ENCODE measurements at regions not wholly inside any gene's neighbourhood (a gene's known extent, or its start where the extent isn't known, plus 50 kb on each side); places are given as distances from the start of the nearest gene placed in this dataset.

- TF ChIP-seq CTCF (IDR thresholded peaks at IDR 0.05) (no peak), POLR2A (IDR thresholded peaks at IDR 0.05) (no peak), POLR2AphosphoS5 (IDR thresholded peaks at IDR 0.05) (no peak)
These were observed 59.0 kb downstream of the PTTG1 start for GRCh38 chr5:160480652-160481051.
